NCI-H1092 (cell line): ENCODE measurements at regions not wholly inside any gene's neighbourhood (a gene's known extent, or its start where the extent isn't known, plus 50 kb on each side); places are given as distances from the start of the nearest gene placed in this dataset.
A peak's percentile ranks its signal among the peaks of the same experiment; 100 is the strongest.

Source experiments
- DNase-seq: peaks from one replicate; lab custom pipeline; 2025; lab: John Stamatoyannopoulos, UW

GRCh38 chr4:153034681-153035080, 98.6 kb downstream of the FHDC1 start:
- DNase-seq: no peak

GRCh38 chr4:153036931-153037482, 100.9 kb downstream of the FHDC1 start:
- no peak for DNase-seq

- DNase-seq: peak; percentile 59
These were observed 102.6 kb downstream of the FHDC1 start for GRCh38 chr4:153038623-153039311.

GRCh38 chr4:153039542-153040185, 103.5 kb downstream of the FHDC1 start:
- no peak for DNase-seq

GRCh38 chr4:153040677-153041076, 104.6 kb downstream of the FHDC1 start:
- no peak for DNase-seq

- DNase-seq: no peak
These were observed 107.9 kb downstream of the FHDC1 start for GRCh38 chr4:153044036-153044435.

- DNase-seq: no peak
These were observed 109.2 kb downstream of the FHDC1 start for GRCh38 chr4:153045111-153045982.

GRCh38 chr4:153058671-153059060, 122.5 kb downstream of the FHDC1 start:
- no peak for DNase-seq

GRCh38 chr4:153060196-153060595, 124.1 kb downstream of the FHDC1 start:
- no peak for DNase-seq

- DNase-seq: no peak
These were observed 125.8 kb downstream of the FHDC1 start for GRCh38 chr4:153061971-153062370.

- no peak for DNase-seq
These were observed 126.6 kb downstream of the FHDC1 start for GRCh38 chr4:153062652-153063168.

GRCh38 chr4:153063490-153063889, 127.4 kb downstream of the FHDC1 start:
- DNase-seq: no peak

- no peak for DNase-seq
These were observed 128.4 kb downstream of the FHDC1 start for GRCh38 chr4:153064571-153064970.

- no peak for DNase-seq
These were observed 129.2 kb downstream of the FHDC1 start for GRCh38 chr4:153065276-153065675.

- no peak for DNase-seq
These were observed 131.3 kb downstream of the FHDC1 start for GRCh38 chr4:153067376-153067775.

GRCh38 chr4:153068751-153069150, 132.6 kb downstream of the FHDC1 start:
- no peak for DNase-seq

- no peak for DNase-seq
These were observed 132.2 kb upstream of the TRIM2 start for GRCh38 chr4:153071958-153072598.

- DNase-seq: no peak
These were observed 131.6 kb upstream of the TRIM2 start for GRCh38 chr4:153072661-153073060.

GRCh38 chr4:153074486-153074885, 129.8 kb upstream of the TRIM2 start:
- no peak for DNase-seq

GRCh38 chr4:153074936-153075630, 129.2 kb upstream of the TRIM2 start:
- no peak for DNase-seq

GRCh38 chr4:153075836-153076518, 128.3 kb upstream of the TRIM2 start:
- DNase-seq: no peak
